KBM-7 (cell line): ENCODE measurements at regions not wholly inside any gene's neighbourhood (a gene's known extent, or its start where the extent isn't known, plus 50 kb on each side); places are given as distances from the start of the nearest gene placed in this dataset.
"Not testable (repeated sequence)": the region's sequence is repeated elsewhere in the genome, so short reads cannot be mapped to it uniquely, and the experiment has no call there.

Experiments
- DNase-seq: peaks from one replicate; pipeline ENCODE4 v3.0.0-alpha.2; 2015
- in situ Hi-C: fragments of 300-500 bp; cut with MboI; formaldehyde crosslinking; loops from 2 replicates; pipeline ENCODE4 v1.14.3; 2020; ENCODE audit warnings: low sequenced_read_pairs, low pct_unique_long_range_greater_than_20kb, mixed read lengths

GRCh38 chr4:28250646-28251045 is 1390.0 kb downstream of the STIM2 start:
- in situ Hi-C loops = no loop called here

GRCh38 chr4:28251831-28252230 is 1391.2 kb downstream of the STIM2 start:
- DNase-seq = no peak
- in situ Hi-C loops = no loop called here

More at GRCh38 chr4:28250646-28251045, 1390.0 kb downstream of the STIM2 start:
- no peak for DNase-seq

GRCh38 chr4:28254003-28254402 is 1393.4 kb downstream of the STIM2 start:
- in situ Hi-C loops = no loop called here
- DNase-seq = no peak

GRCh38 chr4:28256295-28256694 is 1395.7 kb downstream of the STIM2 start:
- no peak for DNase-seq

GRCh38 chr4:28259951-28260350 is 1399.3 kb downstream of the STIM2 start:
- in situ Hi-C loops = no loop called here
- DNase-seq = no peak

More at GRCh38 chr4:28256295-28256694, 1395.7 kb downstream of the STIM2 start:
- in situ Hi-C loops = no loop called here

GRCh38 chr4:28267166-28267565 is 1406.5 kb downstream of the STIM2 start:
- in situ Hi-C loops = no loop called here
- no peak for DNase-seq

GRCh38 chr4:28269426-28269825 is 1408.8 kb downstream of the STIM2 start:
- in situ Hi-C loops = no loop called here
- no peak for DNase-seq

GRCh38 chr4:28277931-28278330 is 1417.3 kb downstream of the STIM2 start:
- DNase-seq = no peak
- in situ Hi-C loops = no loop called here

- in situ Hi-C loops = no loop called here
- no peak for DNase-seq
These were observed 1418.0 kb downstream of the STIM2 start for GRCh38 chr4:28278676-28279075.

GRCh38 chr4:28279249-28279648 is 1418.6 kb downstream of the STIM2 start:
- in situ Hi-C loops = no loop called here
- DNase-seq = no peak

- DNase-seq, in situ Hi-C loops: not testable (repeated sequence)
These were observed 1425.6 kb downstream of the STIM2 start for GRCh38 chr4:28286266-28286665.

- in situ Hi-C loops = no loop called here
- no peak for DNase-seq
These were observed 1427.2 kb downstream of the STIM2 start for GRCh38 chr4:28287831-28288233.

GRCh38 chr4:28296239-28296638 is 1435.6 kb downstream of the STIM2 start:
- in situ Hi-C loops = no loop called here
- DNase-seq = no peak

- in situ Hi-C loops = no loop called here
- no peak for DNase-seq
These were observed 1450.3 kb downstream of the STIM2 start for GRCh38 chr4:28310926-28311325.

GRCh38 chr4:28312497-28312896 is 1451.9 kb downstream of the STIM2 start:
- DNase-seq, in situ Hi-C loops: not testable (repeated sequence)

- in situ Hi-C loops = no loop called here
- DNase-seq = no peak
These were observed 1453.4 kb downstream of the STIM2 start for GRCh38 chr4:28313729-28314713.

- in situ Hi-C loops = no loop called here
- no peak for DNase-seq
These were observed 1456.6 kb downstream of the STIM2 start for GRCh38 chr4:28317221-28317620.

GRCh38 chr4:28334249-28334648 is 1473.6 kb downstream of the STIM2 start:
- in situ Hi-C loops = no loop called here

GRCh38 chr4:28341784-28342183 is 1481.1 kb downstream of the STIM2 start:
- in situ Hi-C loops = no loop called here

More at GRCh38 chr4:28334249-28334648, 1473.6 kb downstream of the STIM2 start:
- no peak for DNase-seq

GRCh38 chr4:28350485-28350884 is 1489.8 kb downstream of the STIM2 start:
- DNase-seq = no peak
- in situ Hi-C loops = no loop called here

More at GRCh38 chr4:28341784-28342183, 1481.1 kb downstream of the STIM2 start:
- no peak for DNase-seq

- no peak for DNase-seq
- in situ Hi-C loops = no loop called here
These were observed 1490.5 kb downstream of the STIM2 start for GRCh38 chr4:28351102-28351501.
